HG03575 (cell line): ENCODE measurements at regions not wholly inside any gene's neighbourhood (a gene's known extent, or its start where the extent isn't known, plus 50 kb on each side); places are given as distances from the start of the nearest gene placed in this dataset.
"Not testable (repeated sequence)": the region's sequence is repeated elsewhere in the genome, so short reads cannot be mapped to it uniquely, and the experiment has no call there.

Source experiments
- ATAC-seq: cut with Tn5 transposase; IDR thresholded peaks from one replicate; pipeline ENCODE4 v1.9.1; 2021; ENCODE audit not compliant: unreplicated experiment, insufficient number of reproducible peaks, low FRiP score; ENCODE audit errors: extremely low read depth

GRCh38 chr4:85149676-85150075, 183.2 kb upstream of the WDFY3 start:
- ATAC-seq: no peak

DNA sequence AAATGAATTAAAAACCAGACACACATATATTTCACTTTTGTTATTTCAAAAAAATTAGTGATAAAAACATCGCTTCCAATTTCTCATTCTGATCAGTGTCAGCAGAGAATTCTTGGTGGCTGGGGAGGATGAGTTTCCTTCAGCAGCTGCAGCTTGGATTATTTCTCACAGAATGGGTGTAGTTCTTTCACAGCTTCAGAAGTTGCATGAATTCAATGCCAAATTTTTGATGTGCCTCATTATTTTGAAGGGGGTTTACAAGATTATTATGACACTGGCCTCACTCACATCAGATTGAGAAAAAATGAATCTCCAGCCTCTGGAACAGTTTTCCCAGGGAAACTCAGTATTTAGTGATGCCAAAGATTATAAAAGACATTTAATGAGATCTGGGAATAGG, 184.9 kb upstream of the WDFY3 start:
- no peak for ATAC-seq

GRCh38 chr4:85151786-85152185, 185.3 kb upstream of the WDFY3 start:
- no peak for ATAC-seq

- ATAC-seq: no peak
These were observed 186.0 kb upstream of the WDFY3 start for GRCh38 chr4:85152480-85152879.

- no peak for ATAC-seq
These were observed 186.7 kb upstream of the WDFY3 start for GRCh38 chr4:85153221-85153620.

DNA sequence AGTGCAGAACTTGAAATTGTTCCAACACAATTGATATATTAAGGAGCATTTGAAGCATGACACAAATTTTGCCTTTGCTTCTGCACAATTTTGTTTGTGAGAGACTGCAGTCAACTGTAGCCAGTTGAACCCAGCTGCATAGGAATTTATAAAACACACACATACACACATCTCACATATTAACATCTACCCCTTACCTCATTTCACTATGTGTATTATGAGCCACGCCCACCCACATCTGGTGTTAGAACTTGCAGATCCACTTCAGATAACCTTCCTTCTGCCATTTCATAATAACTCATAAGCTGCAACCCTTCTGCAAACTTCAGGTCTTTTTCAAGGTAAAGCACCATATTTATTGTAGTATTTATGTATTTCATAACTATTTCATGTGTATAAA, 188.1 kb upstream of the WDFY3 start:
- ATAC-seq: no peak

DNA sequence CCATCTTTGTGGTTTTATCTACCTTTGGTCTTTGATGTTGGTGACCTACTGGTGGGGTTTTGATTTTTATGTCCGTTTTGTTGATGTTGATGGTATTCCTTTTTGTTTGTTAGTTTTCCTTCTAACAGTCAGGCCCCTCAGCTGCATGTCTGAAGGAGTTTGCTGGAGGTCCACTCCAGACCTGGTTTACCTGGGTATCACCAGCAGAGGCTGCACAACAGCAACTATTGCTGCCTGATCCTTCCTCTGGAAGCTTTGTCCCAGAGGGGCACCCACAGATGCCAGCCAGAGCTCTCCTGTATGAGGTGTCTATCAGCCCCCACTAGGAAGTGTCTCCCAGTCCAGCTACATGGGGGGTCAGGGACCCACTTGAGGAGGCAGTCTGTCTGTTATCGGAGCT, 199.3 kb upstream of the WDFY3 start:
- ATAC-seq: no peak

- ATAC-seq: no peak
These were observed 199.8 kb upstream of the WDFY3 start for GRCh38 chr4:85166318-85166717.

DNA sequence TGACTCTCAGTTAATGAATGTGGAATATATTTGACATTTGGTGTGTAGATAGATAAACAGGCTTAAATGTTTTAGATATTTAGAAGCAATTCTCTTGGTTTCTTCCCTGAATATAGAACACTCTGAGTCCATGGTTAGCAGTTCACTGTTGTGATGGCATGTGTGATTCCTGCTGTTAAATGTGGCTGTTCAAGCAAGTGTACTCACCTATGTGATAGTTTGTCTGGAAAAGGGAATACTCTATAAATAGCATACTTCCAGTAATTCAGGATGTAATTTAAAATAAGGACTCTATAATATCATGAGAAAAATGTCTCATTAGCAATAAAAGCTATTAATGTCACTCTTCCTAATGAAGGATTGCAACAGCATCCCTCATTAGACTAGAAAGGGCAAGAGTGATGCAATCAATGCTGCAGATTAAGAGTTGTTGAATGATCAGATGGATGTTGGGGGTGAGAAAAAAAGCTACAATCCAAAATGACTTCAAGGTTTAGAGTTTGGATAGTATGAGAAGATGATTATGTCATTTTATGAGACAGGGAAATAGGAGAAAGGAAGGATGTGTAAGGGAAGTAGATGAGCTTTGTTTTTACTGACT, 201.8 kb upstream of the WDFY3 start:
- ATAC-seq: no peak

GRCh38 chr4:85170241-85170640, 203.8 kb upstream of the WDFY3 start:
- ATAC-seq: no peak

- ATAC-seq: no peak
These were observed 208.7 kb upstream of the WDFY3 start for GRCh38 chr4:85175190-85175589.

GRCh38 chr4:85177092-85177491, 210.6 kb upstream of the WDFY3 start:
- ATAC-seq: no peak

DNA sequence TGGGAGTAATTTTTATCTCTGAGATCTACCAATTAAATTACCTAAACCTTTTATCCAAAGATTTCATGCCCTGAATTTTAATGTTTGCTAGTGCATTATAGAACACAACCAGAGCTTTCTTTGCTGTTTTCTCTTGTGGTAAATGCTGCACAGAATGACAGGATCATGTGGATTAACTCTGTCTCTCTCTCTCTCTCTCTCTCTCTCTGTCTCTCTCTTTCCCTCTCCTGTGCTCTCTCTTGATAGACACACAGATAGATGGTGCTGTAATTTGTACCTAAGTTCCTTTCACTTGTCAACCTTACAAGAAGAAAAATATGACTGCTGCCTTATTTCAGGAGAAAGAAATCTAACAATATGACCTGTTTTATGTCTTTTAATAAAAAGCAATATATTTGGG, 211.2 kb upstream of the WDFY3 start:
- ATAC-seq: no peak

- no peak for ATAC-seq
These were observed 214.0 kb upstream of the WDFY3 start for GRCh38 chr4:85180533-85180932.

DNA sequence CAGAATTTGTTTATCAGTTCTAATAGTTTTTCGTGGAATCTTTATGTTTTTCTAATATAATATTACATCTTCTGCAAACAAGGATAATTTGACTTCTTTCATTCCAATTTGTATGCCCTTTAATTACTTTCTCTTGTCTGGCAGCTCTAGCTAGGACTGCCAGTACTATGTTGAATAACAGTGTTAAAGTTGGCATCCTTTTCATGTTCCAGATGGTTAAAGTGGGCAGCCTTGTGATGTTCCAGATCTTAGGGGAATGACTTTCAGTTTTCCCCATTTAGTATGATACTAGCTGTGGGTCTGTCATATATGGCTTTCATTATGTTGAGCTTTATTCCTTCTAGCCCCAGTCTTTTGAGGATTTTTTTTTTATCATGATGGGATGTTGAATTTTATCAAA, 220.6 kb upstream of the WDFY3 start:
- no peak for ATAC-seq

DNA sequence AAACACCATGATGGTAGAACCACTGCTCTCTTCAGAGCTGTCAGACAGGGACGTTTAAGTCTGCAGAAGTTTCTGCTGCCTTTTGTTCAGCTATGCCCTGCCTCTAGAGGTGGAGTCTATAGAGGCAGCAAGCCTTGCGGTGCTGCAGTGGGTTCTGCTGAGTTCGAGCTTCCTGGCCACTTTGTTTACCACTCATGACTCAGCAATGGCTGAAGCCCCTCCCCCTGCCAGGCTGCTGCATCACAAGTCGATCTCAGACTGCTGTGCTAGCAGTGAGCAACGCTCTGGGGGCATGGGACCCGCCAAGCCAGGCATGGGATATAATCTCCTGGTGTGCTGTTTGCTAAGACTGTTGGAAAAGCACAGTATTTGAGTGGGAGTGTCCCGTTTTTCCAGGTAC, 229.5 kb upstream of the WDFY3 start:
- ATAC-seq: not testable (repeated sequence)

GRCh38 chr4:85200106-85200505, 233.6 kb upstream of the WDFY3 start:
- no peak for ATAC-seq

DNA sequence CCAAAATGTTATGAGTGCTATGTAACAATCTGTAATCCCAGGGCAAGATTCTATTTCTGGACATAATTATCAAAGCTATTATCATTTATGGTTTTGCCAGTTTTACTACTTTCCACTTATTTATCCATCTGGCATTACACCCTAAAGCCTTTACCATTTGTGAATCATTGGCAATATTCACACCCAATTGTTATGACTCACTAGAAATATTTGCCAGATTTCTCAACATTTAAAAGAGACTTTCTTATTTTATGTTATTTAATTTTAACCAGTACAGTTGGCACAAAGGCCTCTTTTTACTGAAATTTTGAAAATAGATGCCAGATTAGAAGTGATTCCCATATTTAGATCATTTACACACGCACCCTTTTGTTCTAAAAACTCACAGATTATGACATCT, 242.7 kb upstream of the WDFY3 start:
- no peak for ATAC-seq

- ATAC-seq: no peak
These were observed 243.9 kb upstream of the WDFY3 start for GRCh38 chr4:85210353-85210752.

DNA sequence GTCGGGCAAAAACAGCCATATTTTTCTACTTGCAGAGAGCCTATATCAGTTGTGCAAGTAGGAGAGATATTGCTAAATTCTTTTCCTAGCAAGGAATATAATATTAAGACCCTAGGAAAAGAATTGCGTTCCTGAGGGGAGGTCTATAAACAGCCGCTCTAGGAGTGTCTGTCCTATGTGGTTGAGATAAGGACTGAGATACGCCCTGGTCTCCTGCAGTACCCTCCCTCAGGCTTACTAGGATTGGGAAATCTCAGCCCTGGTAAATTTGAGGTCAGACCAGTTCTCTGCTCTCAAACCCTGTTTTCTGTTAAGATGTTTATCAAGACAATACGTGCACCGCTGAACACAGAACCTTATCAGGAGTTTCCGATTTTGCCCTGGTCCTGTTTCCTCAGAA, 250.1 kb upstream of the WDFY3 start:
- not testable (repeated sequence) for ATAC-seq

DNA sequence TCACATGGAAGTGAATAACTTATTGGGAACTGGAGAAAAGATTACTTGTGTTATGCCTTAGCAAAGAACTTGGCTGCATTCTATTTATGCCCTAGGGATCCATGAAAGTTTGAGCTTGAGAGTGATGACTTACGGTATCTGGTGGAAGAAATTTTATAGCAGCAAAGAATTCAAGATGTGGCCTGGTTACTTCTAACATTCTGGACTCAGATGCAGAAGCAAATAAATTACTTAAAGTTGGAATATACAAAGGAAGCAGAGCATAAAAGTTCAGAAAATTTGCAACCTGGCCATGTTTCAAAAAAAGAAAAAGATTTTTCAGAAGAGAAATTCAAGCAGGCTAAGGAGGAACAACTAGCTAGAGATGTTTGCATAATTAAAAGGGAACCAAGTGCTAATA, 252.3 kb upstream of the WDFY3 start:
- ATAC-seq: no peak

DNA sequence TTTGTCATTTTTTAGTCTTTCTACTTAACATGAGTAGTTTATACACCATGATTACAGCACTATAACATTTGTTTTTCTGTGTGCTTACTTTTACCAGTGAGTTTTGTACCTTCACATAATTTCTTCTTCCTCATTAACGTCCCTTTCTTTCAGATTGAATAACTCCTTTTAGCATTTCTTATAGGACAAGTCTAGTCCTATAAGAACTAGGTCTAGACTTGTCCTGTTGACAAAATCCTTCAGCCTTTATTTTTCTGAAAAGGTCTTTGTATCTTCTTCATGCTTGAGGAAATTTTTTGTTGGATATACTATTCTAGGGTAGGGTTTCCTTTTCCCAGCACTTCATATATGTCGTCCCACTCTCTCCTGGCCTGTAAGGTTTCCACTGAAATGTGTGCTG, 253.3 kb upstream of the ARHGAP24 start:
- no peak for ATAC-seq
